ENCODE measurements at regions not wholly inside any gene's neighbourhood (a gene's known extent, or its start where the extent isn't known, plus 50 kb on each side); places are given as distances from the start of the nearest gene placed in this dataset.
"Not testable (repeated sequence)": the region's sequence is repeated elsewhere in the genome, so short reads cannot be mapped to it uniquely, and the experiment has no call there.

GRCh38 chr1:38153778-38154470 lies 107.3 kb upstream of the POU3F1 start:
- DNase-seq, result no peak

- no peak for DNase-seq
Measured at GRCh38 chr1:38153066-38153777, 106.6 kb upstream of the POU3F1 start.

DNA sequence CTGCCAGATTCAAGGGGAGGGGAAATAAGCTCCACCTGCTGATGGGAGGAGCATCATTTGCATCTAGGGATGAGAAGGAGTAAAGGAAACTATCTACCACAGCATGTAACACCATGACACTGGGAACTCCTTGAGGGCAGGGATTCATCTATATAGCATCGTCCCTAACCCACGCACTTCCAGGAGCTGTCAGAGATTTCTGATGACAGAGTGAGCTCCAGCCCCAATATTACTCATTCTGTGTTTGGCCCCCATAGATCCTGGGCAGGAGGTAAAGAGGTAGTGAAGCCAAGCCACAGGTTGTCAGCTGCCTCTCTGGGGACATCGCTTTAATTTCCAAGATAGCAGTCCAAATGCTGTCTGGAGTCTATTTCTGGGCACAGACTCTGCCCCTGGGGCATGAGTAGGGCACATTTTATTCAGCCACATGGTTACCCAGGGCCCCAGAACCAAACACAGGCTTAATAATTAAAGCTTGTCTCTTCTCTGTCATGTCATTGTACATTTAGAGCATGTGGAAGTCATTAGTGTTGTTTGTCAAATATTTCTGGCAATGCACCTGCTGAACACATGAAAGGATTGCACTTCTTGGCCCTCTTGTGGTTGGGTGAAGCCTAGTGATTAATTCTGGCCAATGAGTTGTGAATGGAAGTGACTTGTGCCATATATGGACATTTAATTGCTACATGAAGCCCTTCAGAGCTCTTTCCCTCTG lies 105.9 kb upstream of the POU3F1 start:
- DNase-seq, result no peak

DNA sequence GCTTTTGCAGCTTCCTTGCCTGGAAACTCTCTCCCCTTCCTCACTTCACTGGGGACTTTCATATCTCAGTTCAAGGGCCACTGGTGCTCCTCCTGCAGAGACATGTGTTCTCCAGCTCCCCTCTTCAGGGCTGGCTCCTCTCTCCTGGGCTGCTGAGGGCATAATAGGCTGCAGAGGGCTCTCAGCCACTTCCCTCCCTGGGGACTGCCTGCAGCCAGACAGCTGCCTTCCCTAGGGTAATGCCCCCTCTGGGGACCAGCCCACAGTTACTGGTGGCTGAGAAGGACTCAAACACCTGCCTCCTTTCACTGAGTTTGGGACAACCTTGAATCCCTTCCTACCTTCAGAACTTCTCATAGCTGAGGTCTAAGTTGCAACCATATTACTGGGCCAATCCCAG lies 104.8 kb upstream of the POU3F1 start:
- no peak for DNase-seq

GRCh38 chr1:38146079-38146478 lies 99.5 kb upstream of the POU3F1 start:
- DNase-seq, result not testable (repeated sequence)

DNA sequence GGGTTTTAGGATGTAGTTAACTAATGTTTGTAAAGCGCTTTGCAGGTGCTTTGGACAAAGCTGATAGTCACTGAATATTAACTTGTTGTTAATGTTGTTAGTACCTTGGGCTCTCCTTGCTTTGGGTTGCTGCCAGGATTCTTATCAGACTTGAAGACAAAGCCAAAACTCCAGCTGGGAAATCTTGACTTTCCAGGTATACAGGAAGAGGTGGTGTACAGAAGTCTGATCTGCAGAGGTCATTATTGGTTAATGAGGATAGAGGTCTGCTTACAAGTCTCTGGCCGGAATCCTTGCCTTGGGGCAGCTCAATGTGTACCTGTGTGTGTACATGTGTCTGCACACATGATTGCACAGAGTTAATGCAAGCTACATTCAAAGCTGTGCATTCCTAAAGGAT lies 96.0 kb upstream of the POU3F1 start:
- DNase-seq, result no peak

DNA sequence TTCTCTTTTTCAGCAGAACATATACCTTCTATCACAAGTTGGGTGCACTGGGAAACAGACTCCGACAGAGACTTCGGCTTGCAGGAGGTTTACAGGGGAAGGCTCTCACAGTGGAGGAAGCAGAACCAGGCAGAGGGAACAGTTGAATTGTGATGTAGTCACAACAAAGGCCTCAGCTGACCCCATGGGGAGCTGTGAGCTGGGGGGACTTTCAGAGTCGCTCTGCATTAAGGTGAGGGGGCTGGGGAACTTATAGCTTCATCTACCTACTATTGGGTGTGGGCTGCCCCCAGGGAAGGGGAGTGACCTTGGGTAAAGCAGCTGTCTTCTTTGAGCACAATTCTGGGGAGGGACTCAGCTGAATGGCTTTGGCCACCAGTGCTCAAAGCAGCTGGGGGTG lies 94.9 kb upstream of the POU3F1 start:
- no peak for DNase-seq

DNA sequence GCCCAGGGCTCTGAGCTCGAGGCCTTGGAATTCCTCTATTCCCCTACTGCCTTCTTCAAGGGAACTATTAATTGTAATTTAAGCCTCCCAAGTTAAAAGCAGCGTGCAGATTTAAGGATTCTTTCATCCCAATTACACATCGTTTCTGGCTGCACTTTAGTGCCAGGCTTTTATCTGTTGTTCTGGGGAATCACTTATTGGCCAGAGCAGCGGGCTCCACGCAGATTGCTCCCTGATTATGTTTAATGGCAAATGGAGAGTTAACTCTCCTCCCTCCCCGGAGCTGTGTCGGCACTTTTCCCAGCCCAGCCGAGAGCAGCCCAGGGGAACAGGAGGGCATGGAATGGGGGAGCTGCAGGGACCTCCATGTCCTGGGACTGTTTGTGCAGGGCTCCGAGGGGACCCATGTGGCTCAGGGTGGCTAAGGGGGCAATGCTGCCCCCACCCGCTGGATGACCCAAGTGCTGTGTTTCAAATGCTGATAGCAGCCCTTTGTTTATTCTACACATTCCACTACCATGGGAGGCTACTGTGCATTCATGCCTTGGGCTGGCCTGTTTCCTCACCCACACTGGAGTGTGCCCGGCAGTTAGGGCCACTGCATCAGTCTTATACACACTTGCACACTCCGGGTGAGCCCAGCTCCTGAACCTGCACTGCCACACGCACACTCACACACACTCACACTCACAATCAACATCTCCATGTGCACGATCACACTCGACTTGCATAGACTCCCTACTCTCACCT lies 93.3 kb upstream of the POU3F1 start:
- DNase-seq, result no peak

DNA sequence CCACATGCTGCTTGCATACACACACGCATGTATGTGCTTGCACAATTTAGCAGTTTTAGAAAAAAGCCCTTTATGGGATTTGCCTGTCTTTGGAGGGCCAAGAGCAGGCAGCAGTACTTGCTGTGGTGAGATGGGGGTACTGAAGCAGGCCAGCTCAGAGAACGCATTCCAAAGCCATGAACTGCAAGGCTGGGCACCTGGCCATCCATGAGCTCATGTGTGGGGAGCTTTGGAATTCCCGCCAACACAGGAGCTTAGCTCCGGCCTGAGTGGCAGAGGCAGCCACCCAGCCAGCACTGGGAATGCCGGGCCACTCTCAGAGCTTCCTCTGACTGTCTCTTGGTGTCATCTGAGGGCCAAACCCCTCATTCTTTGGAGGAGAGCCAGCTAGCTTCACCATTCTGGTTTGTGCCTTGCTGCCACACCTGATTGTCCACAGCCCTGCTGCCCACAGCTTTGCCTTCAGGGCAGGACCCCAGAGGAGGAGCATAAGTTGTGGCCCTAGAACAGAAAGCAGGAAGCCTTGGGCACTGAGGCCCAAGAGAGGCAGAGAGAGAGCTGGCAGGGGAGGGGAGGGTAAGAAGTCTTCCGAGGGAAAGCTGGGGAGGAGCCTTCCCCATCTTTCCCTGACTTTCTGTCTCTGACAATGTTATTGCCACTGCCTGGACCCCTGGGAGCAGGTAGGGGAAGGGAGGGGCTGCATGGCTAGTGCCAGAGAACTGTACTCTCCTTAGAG lies 92.1 kb upstream of the POU3F1 start:
- DNase-seq, result no peak

GRCh38 chr1:38137164-38137563 lies 90.6 kb upstream of the POU3F1 start:
- no peak for DNase-seq

GRCh38 chr1:38135625-38136414 lies 89.2 kb upstream of the POU3F1 start:
- DNase-seq, result no peak

DNA sequence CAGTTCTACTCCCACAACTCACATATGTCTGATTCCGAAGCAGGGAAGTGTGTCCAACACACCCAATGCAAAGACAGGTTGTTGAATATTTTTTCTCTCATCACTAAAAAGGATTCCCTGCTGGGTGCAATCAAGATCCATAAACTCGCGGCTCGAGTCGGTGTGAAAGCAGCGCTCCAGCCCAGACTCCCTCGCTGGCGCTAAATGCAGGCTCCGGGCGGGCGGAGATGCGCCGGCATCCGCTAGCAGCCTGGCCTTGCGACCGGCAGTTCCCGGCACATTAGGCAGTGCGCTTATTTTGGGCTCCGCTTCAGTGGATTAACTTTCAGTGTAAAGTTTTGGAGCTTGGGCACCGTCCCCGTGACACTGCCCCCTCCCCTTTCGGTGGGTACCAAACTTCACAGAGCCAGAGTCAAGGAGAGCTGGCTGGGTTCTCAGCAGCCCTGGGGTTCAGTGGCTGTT lies 87.7 kb upstream of the POU3F1 start:
- no peak for DNase-seq

DNA sequence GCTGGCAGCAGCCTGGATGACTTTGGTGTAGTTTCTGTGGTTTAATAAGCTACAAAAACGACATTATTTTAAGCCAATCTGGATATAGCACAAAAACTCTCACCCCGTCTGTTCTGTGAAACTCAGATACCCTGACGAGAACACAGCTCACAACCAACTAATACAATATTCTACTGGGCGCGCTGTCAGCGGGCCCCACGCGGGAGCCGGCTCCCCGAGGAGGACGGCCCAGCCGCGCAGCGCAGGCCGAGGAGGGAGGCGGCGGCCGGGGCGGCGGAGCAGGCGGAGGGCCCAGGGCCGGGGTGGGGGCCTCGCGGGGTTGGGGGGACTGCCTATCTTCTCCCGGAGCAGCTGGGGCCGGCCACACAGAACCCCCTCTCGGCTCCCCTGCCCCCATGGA lies 87.2 kb upstream of the POU3F1 start:
- DNase-seq, result no peak

GRCh38 chr1:38133304-38133703 lies 86.7 kb upstream of the POU3F1 start:
- no peak for DNase-seq

DNA sequence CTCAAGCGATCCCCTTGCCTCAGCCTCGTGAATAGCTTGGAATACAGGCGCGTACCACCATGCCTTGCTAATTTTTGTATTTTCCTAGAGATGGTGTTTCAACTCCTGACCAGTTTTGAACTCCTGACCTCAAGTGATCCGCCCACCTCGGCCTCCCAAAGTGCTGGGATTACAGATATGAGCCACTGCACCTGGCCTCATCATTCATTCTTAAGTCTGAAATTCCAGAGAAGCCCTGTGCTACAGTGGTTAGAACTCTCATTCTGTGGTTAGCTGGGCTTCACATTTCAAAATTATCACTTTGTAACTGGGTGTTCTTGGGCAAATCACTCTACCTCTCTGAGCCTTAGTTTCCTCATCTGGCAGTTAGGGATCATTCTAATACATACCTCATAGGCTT lies 86.1 kb upstream of the POU3F1 start:
- DNase-seq, result no peak

GRCh38 chr1:38131024-38131585 lies 84.5 kb upstream of the POU3F1 start:
- DNase-seq, result no peak

DNA sequence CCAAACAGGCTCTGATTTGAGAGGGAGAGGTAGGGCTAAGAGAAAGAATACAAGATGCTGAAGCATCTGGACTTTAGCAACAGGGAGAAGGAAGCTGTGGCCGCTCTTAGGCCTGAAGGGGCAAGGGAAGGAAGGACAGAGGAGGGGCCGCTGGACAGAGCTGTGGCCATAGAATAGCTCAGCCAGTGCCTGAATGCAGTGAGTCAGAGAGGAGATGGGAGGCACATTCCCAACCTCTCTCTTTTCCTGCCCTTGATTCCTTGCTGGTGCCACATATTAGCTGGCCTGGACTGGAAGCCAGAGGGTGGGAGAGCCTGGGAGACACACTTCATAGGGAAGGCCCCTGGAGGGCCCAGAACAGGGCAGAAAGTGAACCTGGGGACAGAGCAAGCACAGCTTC lies 83.4 kb upstream of the POU3F1 start:
- DNase-seq, result no peak

DNA sequence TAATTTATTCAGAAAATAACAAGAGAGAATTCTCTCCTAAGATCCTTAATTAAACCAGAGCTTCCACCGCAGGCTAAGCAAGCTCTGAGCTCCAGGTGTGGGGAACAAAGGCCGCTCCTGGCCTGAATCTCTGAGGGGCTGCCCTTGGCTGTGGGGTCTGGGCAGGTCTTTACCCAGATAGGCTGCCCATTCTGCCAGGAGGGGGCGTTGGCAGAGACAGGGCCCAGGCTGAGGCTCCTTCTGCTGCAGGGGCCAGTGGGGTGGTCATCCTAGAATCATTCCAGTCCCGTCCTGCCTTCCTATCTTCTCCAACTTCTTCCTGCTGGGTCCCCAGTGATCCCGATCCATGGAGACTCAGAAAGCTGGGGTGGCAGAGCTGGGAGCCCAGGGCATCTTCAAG lies 82.9 kb upstream of the POU3F1 start:
- no peak for DNase-seq

DNA sequence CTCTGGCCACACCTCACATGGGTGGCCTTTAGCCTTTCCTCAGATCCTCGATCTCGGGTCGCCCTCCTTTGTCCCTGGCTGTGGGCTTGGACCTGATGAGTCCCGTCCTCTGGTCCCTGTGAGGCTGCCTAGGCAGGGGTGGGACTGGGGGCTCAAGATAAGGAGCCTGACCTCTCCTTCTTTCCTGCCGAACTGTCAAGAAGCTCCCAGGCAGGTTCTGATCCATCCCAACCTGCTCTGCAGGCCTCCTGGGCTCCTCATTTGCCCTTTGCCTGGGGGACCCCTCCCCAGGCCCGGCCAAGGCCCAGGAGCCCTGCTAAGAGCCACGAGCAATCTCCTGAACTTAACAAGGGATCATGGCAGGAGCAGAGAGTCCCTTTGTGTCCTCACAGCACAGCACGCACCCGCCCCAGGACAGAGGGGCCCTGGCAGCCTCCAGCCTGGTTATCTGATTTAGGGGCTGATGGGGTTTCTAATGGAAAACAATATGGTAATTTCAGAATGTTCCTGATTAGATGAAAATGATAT lies 82.4 kb upstream of the POU3F1 start:
- DNase-seq, result no peak

DNA sequence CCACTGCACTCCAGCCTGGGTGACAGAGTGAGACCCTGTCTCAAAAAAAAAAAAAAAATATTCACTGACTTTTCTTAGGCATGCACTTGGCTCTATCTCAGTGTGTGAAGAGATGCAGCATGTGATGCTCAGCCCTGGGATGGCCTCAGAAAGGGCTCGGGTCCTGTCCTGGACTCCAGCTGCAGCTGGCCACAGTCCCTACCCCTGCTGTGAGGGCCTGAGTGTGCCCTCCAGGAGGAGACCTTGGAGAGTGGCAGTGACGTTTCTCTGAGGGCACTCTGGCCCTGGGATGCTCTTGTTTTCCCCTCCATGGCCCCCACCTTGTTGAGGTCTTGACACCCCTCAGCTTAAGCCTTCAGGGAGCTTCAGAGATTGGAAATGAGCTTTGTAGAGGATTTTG lies 81.9 kb upstream of the POU3F1 start:
- DNase-seq, result no peak

DNA sequence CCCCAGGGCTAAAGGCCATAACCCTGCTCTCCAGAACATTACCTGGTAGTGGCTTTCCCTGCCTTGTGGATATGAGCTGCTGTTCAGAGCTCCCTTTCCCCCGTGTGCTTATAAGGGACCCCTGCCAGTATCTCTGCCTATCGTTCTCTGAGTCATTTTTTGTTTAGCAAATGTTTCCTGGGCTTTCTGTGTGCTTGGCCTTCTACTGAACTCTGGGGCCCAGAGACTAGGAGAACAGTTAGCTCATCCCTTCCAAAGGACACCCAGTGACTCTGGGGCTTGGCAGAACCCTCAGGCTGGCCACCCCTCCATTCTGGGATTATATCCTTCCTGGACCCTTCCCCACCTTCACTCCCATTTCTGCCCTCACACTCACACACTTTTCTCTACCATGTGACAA lies 80.8 kb upstream of the POU3F1 start:
- DNase-seq, result no peak

Measured in CD4-positive, alpha-beta T cell treated with Interferon alpha-2 for 1 hour (primary cell).